ENCODE measurements at regions not wholly inside any gene's neighbourhood (a gene's known extent, or its start where the extent isn't known, plus 50 kb on each side); places are given as distances from the start of the nearest gene placed in this dataset.
"Not testable (repeated sequence)": the region's sequence is repeated elsewhere in the genome, so short reads cannot be mapped to it uniquely, and the experiment has no call there.

DNA sequence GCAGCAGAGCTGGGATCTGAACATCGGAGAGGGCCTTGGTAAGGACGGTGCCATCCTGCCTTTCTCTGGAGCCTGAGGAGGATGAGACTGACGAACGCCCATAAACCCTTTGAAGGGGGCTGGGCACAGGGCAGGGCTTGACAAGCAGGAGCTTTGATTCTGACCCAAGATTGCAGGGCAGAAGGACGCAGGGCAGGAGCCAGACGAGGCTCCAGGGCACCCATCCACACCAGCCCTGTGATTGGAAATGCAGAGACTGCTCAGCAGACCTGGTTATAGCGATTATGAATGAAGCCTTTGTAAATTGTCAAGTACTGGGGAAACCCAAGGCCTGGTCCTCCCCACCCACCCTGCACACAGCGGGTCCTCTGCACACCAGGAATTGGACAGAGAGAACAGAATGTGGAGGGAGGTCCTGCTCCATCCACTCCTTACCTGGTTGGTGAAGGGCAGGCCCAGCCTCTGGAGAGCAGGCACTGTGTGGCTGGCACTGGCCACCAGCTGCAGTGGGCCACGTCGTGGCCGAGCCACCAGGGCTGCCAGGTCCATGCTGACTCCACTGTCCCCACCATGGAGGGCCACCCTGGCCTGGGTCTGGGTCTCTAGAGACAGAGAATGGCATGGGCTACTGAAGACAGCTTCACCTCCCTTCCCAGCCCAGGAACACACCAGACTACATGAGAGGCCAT is 68.8 kb downstream of the RMI2 start:
- intact Hi-C loops (cut with DNase I) = no loop called here
- no peak for DNase-seq (ENCODE audit: low spot score)

DNA sequence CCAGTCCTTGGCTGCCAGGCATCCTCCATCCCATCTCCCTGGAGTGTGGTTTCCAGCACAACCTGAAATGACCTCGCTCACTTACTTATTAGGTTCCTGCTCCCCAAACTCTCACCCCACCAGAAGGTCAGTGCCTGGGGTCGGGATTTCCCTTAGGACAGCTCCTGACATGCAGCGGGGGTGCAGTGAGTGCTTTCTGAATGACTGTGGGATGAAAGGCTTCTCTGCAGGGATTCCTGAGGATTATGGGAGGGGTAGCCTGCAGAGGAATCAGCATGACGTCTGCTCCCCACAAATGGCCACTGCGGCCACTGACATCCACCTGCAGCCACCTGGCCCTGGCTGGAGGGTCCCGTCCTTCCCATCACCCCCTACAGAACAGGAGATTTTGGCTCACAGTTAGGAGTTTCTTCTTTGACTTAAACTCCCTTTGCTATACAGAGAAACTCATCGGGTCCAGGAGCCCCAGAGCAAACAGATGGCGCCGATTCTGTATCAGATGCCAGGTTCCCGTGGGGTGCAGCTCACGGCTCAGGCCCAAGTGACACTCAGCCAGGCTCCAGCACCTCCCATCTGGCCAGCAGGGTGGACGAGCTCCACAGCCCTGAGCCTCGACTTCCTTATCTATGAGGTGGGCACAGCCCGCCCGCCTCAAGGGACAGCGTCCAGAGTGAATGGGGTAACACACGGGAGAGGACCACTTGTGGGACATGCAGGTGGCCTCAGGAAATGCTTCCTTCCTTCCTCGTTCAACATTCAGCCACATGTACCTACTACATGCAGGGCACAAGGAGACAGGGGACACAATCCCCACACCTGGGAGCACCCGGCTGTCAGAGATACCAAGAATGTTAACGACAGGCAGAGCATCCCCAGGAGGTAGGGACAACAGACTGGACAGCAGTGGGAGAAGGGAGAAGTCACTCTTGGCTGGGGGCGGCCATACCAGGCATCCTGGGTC is 69.8 kb downstream of the RMI2 start:
- intact Hi-C loops (cut with DNase I) = no loop called here
- DNase-seq (ENCODE audit: low spot score) = no peak

DNA sequence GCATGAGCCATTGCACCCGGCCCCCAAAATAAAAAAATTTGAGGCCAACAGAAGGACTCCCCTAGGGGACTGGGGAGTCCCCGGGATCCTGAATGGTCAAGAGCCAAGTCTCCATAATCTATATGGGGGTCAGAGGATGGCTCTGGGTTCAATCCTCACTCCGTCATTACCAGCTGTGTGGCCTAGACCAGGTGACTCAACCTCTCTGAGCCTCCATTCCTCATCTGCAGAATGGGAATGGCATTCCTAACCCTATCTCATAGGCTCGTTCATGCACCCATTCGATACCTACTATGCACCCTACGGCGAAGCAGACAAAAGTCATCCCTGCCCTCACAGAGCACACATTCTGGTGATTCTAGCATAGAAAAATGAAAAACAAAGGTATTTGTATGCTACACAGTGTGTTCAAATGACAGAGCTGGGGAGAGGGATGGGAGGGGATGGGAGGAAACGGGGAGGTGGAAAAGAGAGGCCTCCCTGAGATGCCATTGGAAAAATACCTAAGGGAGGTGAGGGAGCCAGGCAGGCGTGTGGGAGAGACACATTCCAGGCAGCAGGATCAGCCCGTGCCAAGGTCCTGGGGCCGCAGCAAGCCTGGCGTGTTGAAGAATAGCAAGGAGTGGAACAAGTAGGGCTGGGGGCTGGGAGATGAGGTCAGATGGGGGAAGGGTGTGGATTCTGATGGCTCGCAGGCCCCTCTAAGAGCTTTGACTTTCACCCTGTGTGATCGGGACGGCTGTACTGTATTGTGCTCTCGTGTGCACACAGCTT is 71.2 kb downstream of the RMI2 start:
- intact Hi-C loops (cut with DNase I) = no loop called here
- DNase-seq (ENCODE audit: low spot score) = no peak

DNA sequence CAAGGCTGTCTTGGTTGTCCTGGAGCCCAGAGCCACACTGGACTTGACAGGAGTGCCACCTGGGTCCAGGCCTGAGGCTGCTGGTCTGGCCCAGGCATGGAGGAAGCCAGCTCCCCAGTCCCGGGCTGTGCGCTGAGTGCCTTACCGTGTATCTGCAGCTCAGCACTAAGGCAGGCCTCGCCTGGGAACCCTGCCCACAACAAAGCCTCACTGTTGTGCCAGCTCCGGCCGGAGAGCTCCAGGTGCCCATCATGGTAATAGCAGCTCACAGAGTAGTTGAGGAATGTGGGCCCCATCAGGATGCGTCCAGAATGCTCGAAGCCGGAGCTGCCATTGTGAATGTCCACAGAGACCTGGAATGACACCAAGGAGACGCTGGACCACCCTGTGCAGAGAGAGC is 72.2 kb downstream of the RMI2 start:
- intact Hi-C loops (cut with DNase I) = no loop called here
- no peak for DNase-seq (ENCODE audit: low spot score)

DNA sequence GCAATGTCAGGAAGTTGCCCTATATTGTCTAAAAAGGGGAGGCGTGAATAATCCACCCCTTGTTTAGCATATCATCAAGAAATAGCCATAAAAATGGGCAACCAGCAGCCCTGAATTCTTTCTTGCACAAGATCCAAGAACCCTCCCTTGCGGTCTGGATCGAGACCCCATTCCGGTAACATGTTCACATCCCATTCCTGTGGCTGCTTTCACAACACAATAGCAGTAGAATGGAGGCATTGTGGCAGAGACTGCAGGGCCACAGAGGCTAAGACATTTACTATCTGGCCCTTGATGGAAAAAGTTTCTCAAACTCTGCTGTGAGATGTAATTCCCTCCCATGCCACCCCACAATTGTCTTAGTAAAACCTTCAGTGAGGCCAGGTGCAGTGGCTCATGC is 73.2 kb downstream of the RMI2 start:
- DNase-seq (ENCODE audit: low spot score) = no peak
- intact Hi-C loops (cut with DNase I) = no loop called here

DNA sequence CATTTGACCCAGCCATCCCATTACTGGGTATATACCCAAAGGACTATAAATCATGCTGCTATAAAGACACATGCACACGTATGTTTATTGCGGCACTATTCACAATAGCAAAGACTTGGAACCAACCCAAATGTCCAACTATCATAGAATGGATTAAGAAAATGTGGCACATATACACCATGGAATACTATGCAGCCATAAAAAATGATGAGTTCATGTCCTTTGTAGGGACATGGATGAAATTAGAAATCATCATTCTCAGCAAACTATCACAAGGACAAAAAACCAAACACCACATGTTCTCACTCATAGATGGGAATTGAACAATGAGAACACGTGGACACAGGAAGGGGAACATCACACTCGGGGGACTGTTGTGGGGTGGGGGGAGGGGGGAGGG is 74.8 kb downstream of the RMI2 start:
- intact Hi-C loops (cut with DNase I); DNase-seq (ENCODE audit: low spot score): not testable (repeated sequence)

DNA sequence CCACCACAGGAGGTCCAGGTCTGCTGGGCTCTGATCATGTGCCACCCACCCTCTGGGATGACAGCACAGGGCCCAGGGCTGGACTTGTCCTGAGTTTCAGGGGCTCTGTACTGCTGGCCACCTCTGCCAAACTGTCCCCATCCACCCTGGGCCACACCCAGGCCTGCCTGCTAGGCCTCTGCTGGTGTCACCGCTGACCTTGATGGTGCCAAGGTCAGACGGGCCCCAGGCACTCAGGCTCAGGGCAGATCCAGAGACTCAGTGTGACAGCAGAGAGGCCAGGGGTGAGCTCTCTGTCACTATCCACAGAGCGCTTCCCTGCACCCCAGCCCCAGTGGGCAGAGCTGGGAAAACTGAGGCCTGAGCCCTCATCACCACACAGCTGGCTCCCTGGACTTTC is 75.6 kb downstream of the RMI2 start:
- no peak for DNase-seq (ENCODE audit: low spot score)
- intact Hi-C loops (cut with DNase I) = no loop called here

DNA sequence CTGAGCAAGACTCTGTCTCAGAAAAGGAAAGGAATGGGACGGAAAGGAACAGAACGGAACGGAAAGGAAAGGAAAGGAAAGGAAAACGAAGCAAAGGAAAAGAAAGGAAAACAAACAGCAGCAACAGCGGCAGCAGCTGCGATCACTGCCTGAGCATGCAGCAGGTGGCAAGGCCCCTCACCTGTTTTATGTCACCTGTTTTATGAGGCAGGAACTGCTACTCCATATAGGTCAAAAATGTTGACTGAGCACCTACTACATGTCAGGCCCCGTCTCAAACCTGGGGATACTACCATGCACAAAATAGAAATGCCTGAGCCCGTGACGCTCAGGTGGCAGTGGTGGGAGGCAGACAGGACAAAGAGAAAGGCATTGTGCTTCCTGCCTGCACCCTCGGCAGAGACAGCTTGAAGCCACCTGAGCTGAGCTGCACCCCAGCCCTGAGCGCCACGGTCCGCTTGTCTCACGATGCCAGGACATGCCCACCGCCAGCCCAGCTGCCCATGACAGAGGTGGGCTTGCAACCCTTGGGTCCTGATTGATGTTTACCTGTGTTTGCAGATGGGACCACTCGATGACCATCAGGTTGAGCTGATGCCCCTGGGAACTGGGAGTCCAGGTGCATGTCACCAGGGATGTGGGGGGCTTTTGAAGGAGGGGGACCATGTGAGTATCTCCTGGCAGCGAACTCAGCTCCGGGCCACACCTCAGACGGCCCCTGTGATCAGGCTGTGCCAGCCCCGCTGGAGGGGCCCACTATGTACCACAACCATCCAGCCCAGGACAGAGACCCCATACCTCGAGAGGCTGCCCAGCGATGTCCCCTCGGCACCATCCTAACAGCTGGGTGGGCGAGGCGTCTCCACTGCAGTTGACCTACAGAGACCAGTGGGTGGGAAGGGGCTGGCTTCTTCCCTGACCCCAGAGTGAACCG is 77.4 kb downstream of the RMI2 start:
- no peak for DNase-seq (ENCODE audit: low spot score)
- intact Hi-C loops (cut with DNase I) = no loop called here

DNA sequence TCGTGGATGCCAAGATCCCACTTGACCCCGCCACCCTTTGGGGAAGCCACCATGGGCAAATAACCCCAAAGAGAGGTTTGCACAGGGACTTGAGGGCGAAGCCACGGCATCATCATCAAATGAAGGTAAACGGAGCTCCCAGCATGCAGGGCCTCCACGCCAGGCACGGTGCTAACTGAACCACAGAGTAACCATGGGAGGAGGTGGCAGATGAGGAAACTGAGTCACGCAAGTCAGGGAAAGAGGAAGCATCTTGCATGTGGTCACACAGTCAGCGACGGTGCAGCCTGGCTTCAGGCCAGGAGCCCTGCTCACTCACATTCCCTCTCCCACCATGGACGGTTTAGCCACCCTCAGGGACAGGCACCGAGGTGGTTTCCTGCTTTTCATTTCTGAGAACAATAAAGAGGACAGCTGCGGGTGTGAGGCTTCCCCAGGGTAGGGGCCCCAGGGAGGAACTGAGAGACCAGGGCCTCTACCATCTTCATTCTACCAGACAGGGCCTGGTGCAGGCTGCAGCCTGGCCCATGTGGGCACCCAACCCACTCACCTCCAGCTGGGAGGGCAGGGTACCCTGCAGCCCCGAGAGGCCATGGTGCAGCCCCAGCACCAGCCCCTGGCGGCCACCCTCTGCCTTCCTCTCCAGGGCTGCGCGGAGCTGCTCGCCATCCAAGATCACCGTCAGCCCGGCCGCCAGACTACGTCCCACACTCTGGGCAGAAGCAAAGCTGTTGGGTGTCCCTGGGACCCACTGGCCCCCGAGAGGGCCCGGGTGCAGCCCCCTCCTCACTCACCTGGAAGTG is 78.3 kb downstream of the RMI2 start:
- intact Hi-C loops (cut with DNase I) = no loop called here

DNA sequence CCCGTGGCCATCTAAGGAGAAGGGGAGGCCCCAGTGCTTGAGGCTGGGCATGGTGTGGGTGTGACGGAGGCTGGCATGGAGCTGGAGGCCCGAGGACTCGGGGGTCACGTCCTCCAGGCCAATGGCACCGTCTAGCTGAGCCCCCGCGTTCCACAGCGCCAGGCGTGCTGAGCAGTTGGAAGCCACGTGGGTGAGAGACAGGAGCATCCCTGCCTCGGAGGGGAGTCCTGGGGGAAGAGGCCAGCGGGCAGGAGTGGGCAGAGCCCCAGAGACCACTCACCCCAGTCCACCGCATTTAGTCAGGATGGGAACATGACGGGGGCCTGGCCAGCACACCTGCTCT is 78.8 kb downstream of the RMI2 start:
- DNase-seq (ENCODE audit: low spot score) = no peak
- intact Hi-C loops (cut with DNase I) = no loop called here

More for the DNA sequence above, 78.3 kb downstream of the RMI2 start:
- no peak for DNase-seq (ENCODE audit: low spot score)

DNA sequence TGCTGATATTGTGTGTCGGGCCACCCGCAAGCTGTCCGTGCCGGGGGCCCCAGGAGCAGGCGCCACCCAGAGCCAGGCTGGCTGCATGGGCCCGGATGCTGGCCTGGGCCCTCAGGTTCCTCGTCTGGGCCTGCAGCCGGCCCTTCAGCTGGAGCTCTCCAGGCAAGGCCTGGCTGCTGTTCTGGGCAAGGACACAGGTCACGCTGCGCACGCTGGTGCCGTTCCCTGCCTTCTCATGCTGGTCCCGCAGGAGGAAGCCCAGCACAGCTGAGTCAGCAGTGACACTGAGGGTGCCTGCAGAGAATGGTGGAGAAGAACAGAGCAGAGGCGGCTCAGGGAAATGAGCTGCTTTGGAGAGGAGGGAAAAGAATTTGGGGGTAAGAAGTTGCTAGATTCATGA is 79.9 kb downstream of the RMI2 start:
- intact Hi-C loops (cut with DNase I) = no loop called here
- no peak for DNase-seq (ENCODE audit: low spot score)

DNA sequence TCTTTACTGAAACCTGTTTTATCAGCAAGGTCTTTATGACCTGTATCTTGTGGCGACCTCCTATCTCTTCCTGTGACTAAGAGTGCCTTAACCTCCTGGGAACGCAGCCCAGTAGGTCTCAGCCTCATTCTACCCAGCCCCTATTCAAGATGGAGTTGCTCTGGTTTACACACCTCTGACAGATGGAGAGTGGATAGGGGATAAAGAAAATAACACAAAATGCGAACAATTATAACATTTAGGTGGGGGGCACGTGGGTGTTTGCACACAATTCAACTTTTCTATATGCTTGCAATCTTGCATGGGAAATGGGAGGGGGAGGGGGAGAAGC is 83.3 kb downstream of the RMI2 start:
- DNase-seq (ENCODE audit: low spot score) = no peak
- intact Hi-C loops (cut with DNase I) = no loop called here

DNA sequence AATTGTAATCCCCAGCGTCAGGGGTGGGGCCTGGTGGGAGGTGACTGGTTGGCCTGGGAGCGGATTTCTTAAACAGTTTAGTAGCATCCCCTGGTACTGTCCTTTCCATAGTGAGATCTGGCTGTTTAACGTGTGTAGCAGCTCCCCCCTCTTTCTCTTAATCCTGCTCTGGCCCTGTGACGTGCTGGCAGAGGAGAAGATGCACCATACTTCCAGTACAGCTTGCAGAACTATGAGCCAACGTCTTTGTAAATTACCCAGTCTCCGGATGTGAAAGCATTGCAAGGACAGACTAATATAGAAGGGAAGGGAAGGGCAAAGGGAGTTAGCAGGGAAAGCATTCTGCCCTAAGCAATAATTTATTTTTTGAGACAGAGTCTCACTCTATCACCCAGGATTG is 83.9 kb downstream of the RMI2 start:
- DNase-seq (ENCODE audit: low spot score) = no peak
- intact Hi-C loops (cut with DNase I) = no loop called here

DNA sequence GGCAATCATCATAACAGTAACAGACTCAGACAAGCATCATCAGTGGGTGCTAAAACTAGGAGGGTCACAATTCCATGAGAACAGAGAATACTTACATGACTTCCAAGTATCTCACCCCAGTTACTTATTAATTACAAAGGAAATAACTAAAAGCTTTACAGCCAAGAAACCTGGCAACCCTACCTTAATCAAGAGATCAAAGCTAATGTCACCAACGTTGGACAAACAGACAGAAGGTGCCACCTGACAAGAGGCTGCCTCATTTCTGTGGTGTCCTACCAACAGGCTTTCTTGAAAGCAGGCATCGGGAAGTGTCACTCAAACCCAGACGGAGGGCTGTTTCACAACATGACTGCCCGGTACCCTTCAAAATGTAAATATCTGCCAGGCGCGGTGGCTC is 84.6 kb downstream of the RMI2 start:
- intact Hi-C loops (cut with DNase I) = no loop called here
- DNase-seq (ENCODE audit: low spot score) = no peak

DNA sequence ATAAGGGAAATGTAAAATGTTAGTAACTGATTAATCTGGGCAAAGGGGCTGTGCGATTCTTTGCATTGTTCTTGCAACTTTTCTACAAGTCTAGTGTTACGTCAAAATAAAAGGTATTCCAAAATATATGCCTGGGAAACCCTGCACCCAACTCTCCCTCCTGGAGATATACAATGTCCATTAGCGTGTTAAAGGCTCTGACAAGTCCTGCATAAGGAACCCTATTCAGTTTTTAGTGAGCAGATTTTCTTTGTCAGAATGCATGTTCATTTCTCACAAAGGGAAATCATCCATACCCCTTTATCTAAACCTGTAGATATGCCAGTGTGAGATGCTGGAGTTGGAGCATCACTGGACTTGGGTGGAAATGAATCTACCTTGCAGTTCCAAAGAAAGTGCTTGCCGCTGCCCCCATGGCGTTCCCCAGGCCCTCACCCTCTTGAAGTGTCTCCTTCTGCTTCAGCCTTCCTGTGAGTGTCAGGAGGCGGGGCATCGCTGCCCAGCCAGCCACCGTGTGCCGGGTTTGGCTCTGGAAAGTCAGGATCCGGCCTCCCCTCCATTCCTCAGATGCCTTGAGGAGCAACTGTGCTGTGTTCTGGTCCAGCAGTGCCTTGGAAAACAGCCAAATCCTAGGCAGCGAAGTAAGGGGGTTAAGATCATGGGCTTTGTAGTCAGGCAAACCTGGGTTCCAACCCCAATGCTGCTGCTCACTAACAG is 85.5 kb downstream of the RMI2 start:
- no peak for DNase-seq (ENCODE audit: low spot score)
- intact Hi-C loops (cut with DNase I) = no loop called here

DNA sequence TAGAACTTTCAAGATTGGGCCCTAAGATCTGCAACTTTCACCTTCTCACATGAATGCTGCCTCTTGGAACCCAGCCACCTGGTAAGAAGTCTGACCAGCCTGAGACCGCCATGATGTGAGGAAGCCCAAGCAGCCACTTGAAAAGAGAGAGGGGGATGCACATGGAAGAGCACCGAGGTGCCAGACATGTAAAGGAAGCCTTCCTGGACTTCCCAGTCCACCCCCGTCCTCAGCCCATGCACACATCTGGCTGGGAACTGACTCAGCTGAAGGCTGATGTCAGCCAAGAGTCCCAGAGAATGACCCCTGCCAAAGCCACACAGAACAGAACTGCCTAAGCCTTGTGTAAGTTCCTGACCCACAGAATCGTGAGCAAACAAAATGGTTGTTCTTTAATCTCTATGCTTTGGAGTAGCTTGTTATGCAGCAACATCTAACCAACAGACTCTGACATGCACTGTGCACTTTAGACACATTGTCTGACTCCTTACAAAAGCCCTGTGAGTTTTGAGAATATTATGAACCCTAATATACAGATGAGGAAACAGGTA is 86.7 kb downstream of the RMI2 start:
- no peak for DNase-seq (ENCODE audit: low spot score)
- intact Hi-C loops (cut with DNase I) = no loop called here

DNA sequence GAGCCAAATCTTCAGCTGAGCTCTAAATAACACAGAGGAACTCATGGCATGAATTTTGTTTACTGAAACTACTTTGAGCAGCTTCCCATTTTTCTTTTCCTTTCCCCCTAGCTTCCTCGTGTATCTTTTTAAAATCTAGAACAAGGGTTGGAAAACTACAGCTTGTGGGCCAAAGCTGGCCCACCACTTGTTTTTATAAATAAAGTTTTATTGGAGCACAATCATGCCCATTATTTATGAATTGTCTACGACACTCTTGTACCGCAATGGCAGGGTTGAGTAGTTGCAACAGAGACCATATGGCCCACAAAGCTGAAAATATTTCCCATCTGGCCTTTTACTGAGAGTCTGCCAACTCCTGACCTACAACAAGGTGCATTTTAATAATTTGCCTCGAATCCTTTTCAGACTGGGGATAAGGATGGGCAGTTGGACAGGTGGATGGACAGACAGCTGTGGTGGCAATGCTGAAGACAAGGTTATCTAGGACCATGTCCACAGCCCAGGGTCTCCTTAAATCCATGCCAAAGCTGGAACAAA is 87.7 kb downstream of the RMI2 start:
- DNase-seq (ENCODE audit: low spot score) = no peak
- intact Hi-C loops (cut with DNase I) = no loop called here
